ENCODE measurements at regions not wholly inside any gene's neighbourhood (a gene's known extent, or its start where the extent isn't known, plus 50 kb on each side); places are given as distances from the start of the nearest gene placed in this dataset.

DNA sequence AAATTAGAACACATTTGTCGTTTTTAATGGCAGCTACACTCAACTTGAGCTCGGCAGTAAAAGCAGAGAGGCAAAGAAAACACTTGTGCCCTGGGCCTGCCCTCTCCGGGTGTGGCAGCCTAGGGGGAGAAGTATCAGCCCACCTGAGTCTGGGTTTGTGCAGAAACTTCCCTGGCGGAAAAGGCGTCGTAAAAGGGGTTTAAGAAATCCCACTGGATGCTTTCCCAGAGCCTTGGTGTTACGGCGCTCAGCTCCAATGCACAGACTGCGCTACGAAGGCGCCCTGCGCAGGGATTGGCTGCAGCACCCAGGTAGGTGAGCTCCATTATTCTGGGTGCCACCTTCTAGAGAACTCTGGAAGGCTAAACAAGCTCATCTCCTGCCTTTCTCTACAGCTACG is 461.5 kb upstream of the NR2F2 start:
- Histone ChIP-seq H3K27me3 (replicated peaks; ENCODE audit: control insufficient read depth, insufficient read depth, low read length) (no peaks in the 10 kb centered on the region), H3K4me1 (ENCODE audit: control insufficient read depth, insufficient read depth, low read length) (peaks cover 6% of the 10 kb centered on the region), H3K4me3 (ENCODE audit: low read length) (no peak overlapping the region), H3K9ac (ENCODE audit: low read length) (no peak overlapping the region), H3K9me3 (ENCODE audit: control insufficient read depth, low read length) (no peaks in the 10 kb centered on the region), H3K36me3 (ENCODE audit: control insufficient read depth, insufficient read depth, low read length, severe bottlenecking) (no peaks in the 10 kb centered on the region)
- no peak for DNase-seq (ENCODE audit: low read depth)

DNA sequence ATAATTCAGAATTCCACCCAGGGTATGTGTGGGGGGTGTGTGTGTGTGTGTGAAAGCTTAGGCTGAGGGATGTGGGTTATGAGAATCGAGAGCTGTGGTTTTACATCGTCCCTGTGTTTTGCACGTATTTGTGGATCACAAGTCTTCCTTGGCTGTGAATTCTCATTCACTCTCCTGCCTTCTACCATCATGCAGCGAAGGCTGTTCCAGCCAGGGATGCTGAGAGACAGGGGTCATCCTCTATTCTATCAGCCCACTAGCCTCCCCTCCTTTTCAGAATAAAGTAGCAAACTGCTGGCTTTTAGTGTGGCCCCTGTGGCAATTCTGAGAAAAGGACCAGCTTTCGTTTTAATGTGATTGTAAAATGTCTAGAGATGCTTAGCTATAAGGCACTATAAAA is 460.6 kb upstream of the NR2F2 start:
- H3K4me3 ChIP-seq (ENCODE audit: low read length) = no peak overlapping the region
- no peak for DNase-seq (ENCODE audit: low read depth)
- H3K27me3 ChIP-seq (replicated peaks; ENCODE audit: control insufficient read depth, insufficient read depth, low read length) = no peaks in the 10 kb centered on the region
- H3K36me3 ChIP-seq (ENCODE audit: control insufficient read depth, insufficient read depth, low read length, severe bottlenecking) = no peaks in the 10 kb centered on the region
- H3K9ac ChIP-seq (ENCODE audit: low read length) = no peak overlapping the region
- no peaks in the 10 kb centered on the region for H3K9me3 ChIP-seq (ENCODE audit: control insufficient read depth, low read length)
- H3K4me1 ChIP-seq (ENCODE audit: control insufficient read depth, insufficient read depth, low read length) = peaks cover 13% of the 10 kb centered on the region

DNA sequence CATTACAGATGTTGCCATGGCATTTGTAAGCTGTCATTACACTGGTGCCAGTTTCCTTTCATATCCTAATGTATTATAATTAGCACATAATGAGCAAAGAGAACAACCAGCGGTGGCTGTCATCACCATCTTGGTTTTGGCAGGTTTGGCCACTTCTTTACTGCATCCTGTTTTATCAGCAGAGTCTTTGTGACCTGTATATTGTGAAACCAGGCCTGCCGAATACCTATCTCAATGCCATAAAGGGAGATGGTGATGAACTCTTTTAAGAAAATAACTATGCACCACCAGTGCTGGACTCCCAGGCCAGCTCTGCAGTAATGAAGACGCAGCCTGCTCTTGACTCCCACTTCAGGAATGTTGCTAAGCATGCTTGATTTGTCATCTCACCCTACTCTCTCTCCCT is 458.1 kb upstream of the NR2F2 start:
- Histone ChIP-seq H3K4me1 (ENCODE audit: control insufficient read depth, insufficient read depth, low read length) (peaks cover 15% of the 10 kb centered on the region), H3K9ac (ENCODE audit: low read length) (no peak overlapping the region), H3K27me3 (replicated peaks; ENCODE audit: control insufficient read depth, insufficient read depth, low read length) (no peaks in the 10 kb centered on the region), H3K4me3 (ENCODE audit: low read length) (no peak overlapping the region), H3K9me3 (ENCODE audit: control insufficient read depth, low read length) (no peaks in the 10 kb centered on the region), H3K36me3 (ENCODE audit: control insufficient read depth, insufficient read depth, low read length, severe bottlenecking) (no peaks in the 10 kb centered on the region)
- peak; percentile 49 for DNase-seq (ENCODE audit: low read depth)

DNA sequence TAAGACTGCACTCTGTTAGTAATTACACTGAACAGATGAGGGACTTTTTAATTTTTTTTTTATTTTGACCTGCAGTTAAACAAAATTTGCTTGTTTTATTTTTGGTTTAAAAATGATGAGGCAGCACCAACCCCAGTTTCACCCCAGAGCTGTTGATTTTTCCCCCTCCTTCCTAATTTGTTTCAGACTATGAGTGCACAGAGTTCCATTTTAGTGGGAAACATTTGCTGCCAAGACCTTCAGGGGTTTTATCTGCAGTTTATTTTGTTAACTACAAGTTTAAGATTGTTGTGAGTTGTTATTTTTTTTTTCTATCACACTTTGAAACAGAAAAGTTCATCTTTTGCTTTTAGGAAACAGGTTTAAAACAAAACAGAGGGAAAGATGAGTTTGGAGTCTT is 455.9 kb upstream of the NR2F2 start:
- no peaks in the 10 kb centered on the region for H3K36me3 ChIP-seq (ENCODE audit: control insufficient read depth, insufficient read depth, low read length, severe bottlenecking)
- H3K9me3 ChIP-seq (ENCODE audit: control insufficient read depth, low read length) = no peaks in the 10 kb centered on the region
- peaks cover 22% of the 10 kb centered on the region for H3K4me1 ChIP-seq (ENCODE audit: control insufficient read depth, insufficient read depth, low read length)
- H3K9ac ChIP-seq (ENCODE audit: low read length) = no peak overlapping the region
- peak; percentile 48 for DNase-seq (ENCODE audit: low read depth)
- H3K4me3 ChIP-seq (ENCODE audit: low read length) = no peak overlapping the region
- no peaks in the 10 kb centered on the region for H3K27me3 ChIP-seq (replicated peaks; ENCODE audit: control insufficient read depth, insufficient read depth, low read length)

DNA sequence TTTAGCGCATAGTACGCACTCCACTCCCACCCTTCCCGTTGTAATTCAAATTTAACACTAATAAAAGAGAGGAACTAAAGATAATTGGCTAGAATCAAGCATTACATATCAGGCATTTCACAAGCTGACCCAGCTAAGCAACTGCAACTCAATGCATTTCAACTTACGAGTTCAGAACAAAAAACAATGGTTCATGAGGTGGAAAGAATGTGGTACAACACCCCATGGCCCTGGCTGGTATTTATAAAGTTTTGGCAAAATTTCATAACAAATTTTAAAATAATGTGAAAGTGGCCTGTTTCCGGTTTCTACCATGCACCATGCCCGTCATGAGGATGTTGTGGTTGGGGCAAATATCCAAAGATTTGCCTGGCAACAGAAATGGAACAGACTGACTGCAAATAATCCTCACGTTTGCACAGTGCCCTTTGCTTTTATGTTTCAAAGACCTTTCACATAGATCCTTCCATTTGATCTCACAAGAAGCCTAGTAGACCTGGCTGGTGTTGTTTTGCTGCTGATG is 455.3 kb upstream of the NR2F2 start:
- DNase-seq (ENCODE audit: low read depth) = peak; percentile 83
- Histone ChIP-seq H3K9me3 (ENCODE audit: control insufficient read depth, low read length) (no peaks in the 10 kb centered on the region), H3K27me3 (replicated peaks; ENCODE audit: control insufficient read depth, insufficient read depth, low read length) (no peaks in the 10 kb centered on the region), H3K4me3 (ENCODE audit: low read length) (no peak overlapping the region), H3K4me1 (ENCODE audit: control insufficient read depth, insufficient read depth, low read length) (peaks cover 22% of the 10 kb centered on the region), H3K36me3 (ENCODE audit: control insufficient read depth, insufficient read depth, low read length, severe bottlenecking) (no peaks in the 10 kb centered on the region), H3K9ac (ENCODE audit: low read length) (no peak overlapping the region)

DNA sequence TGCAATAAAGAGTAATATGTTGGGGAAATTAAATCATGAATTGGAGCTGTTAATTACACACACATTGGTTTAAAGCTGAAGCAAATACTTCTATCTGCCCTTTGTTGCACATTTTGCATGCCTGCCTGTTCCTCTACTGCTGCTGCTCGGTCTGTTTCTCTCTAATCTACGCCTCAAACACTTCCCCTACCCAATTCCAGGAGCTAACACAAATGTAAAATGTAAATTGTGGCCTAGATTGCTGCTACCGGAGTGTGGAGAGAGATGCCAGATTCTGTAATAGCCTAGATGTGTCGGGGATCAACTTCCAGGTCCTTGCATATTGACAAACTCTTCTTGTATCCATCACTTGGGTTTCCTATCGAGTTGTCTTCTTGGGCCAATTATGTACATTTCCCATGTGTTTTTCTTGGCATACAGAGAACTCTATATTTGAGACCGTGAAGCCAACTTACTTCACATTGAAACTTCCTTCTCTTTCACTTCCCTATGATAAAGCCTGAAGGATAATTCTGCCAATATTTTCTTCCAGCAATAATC is 450.4 kb upstream of the NR2F2 start:
- Histone ChIP-seq H3K36me3 (ENCODE audit: control insufficient read depth, insufficient read depth, low read length, severe bottlenecking) (no peaks in the 10 kb centered on the region), H3K9me3 (ENCODE audit: control insufficient read depth, low read length) (no peaks in the 10 kb centered on the region), H3K4me3 (ENCODE audit: low read length) (no peak overlapping the region), H3K27me3 (replicated peaks; ENCODE audit: control insufficient read depth, insufficient read depth, low read length) (no peaks in the 10 kb centered on the region), H3K9ac (ENCODE audit: low read length) (no peak overlapping the region), H3K4me1 (ENCODE audit: control insufficient read depth, insufficient read depth, low read length) (peaks cover 14% of the 10 kb centered on the region)
- DNase-seq (ENCODE audit: low read depth) = no peak

DNA sequence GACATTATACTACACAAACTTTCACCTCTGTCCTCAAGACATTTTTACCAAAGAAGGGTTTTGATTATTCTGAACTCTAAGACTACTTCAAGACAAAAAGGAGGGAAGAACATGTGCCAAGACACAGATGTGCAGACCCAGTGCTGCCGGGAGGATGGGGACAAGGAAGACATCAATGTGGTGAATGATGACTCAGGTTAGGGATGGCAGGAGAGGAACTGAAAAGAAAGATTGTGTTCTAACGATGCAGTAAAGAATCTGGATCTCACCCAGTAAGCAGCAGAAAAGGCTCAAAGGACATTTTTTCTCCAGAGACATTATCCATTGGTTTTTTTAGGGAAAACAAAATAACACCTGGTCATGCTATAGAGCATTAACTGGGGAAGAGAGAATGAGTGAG is 449.9 kb upstream of the NR2F2 start:
- H3K4me1 ChIP-seq (ENCODE audit: control insufficient read depth, insufficient read depth, low read length) = peaks cover 10% of the 10 kb centered on the region
- no peaks in the 10 kb centered on the region for H3K9me3 ChIP-seq (ENCODE audit: control insufficient read depth, low read length)
- H3K36me3 ChIP-seq (ENCODE audit: control insufficient read depth, insufficient read depth, low read length, severe bottlenecking) = no peaks in the 10 kb centered on the region
- no peak for DNase-seq (ENCODE audit: low read depth)
- no peaks in the 10 kb centered on the region for H3K27me3 ChIP-seq (replicated peaks; ENCODE audit: control insufficient read depth, insufficient read depth, low read length)
- H3K4me3 ChIP-seq (ENCODE audit: low read length) = no peak overlapping the region
- no peak overlapping the region for H3K9ac ChIP-seq (ENCODE audit: low read length)

DNA sequence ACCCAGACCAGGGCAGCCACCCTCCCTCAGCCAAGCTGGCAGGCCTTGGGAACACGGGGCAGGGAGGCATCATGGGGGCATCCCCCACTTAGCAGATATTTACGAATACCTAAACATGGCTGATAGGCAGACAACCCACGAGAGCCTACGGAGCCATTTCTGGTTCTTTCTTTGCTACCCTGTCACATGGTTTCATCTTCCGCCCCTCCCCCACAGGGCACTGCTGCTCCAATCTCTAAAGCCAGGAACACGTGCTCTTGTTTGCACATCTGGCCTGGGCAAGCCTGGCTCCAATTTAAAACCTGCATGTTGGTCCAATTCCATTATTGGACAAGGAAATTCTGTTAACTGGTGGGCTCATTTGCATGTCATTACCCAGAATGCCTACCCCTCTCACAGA is 447.4 kb upstream of the NR2F2 start:
- Histone ChIP-seq H3K4me1 (ENCODE audit: control insufficient read depth, insufficient read depth, low read length) (peaks cover 12% of the 10 kb centered on the region), H3K9me3 (ENCODE audit: control insufficient read depth, low read length) (no peaks in the 10 kb centered on the region), H3K27me3 (replicated peaks; ENCODE audit: control insufficient read depth, insufficient read depth, low read length) (no peaks in the 10 kb centered on the region), H3K4me3 (ENCODE audit: low read length) (no peak overlapping the region), H3K9ac (ENCODE audit: low read length) (no peak overlapping the region), H3K36me3 (ENCODE audit: control insufficient read depth, insufficient read depth, low read length, severe bottlenecking) (no peaks in the 10 kb centered on the region)
- DNase-seq (ENCODE audit: low read depth) = no peak

DNA sequence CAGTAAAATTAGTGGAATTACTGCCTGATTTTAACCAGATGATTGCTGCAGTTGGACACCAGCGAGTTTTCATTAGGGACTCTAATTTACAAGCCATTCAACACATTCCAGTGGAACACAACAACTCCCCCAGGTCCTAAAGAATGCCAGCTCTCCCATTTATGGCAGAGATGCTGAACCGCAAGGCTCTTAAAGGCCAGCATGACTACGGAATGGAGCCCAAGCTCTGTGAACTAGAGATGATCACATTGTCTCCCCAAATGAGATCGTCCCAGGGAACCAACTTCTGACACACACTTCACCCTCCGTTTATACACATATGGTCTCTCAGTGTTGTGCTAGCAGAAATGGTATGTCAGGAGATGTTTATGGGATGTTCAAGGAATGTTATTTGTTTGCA is 446.2 kb upstream of the NR2F2 start:
- peaks cover 12% of the 10 kb centered on the region for H3K4me1 ChIP-seq (ENCODE audit: control insufficient read depth, insufficient read depth, low read length)
- no peaks in the 10 kb centered on the region for H3K9me3 ChIP-seq (ENCODE audit: control insufficient read depth, low read length)
- H3K4me3 ChIP-seq (ENCODE audit: low read length) = no peak overlapping the region
- no peak overlapping the region for H3K9ac ChIP-seq (ENCODE audit: low read length)
- H3K36me3 ChIP-seq (ENCODE audit: control insufficient read depth, insufficient read depth, low read length, severe bottlenecking) = no peaks in the 10 kb centered on the region
- no peaks in the 10 kb centered on the region for H3K27me3 ChIP-seq (replicated peaks; ENCODE audit: control insufficient read depth, insufficient read depth, low read length)
- DNase-seq (ENCODE audit: low read depth) = no peak

DNA sequence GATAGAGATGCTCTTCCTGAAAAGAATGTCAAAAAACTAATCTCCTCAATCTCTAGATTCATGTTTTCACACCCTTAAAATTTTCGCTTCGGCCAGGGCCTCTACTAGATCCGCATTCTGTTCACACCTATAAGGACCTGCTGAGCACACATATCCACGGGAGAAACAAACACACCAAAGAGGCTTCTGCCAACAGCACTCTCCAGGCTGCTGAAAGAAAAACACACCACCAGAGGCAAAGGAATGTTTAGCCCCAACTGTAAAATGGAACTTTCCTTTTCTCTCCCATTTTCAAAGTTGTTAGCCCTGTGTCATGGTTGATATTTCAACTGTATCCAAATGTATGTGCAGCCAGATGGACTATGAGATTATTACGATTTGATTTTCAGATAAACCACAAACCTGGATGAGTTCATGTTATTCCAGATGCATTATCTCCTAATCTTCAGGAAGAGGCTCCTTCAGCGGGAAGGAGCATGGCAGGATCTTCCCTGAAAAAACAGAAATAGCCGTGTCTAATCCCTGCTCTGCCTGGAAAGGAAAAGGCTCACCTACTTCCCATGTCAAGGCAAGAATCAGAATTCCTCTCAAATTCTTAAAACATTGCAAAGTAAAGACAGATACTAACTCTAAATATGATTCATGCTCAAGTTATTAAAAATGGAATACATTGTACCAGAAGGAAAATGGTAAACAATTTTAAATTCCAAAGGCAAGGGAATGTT is 442.7 kb upstream of the NR2F2 start:
- DNase-seq (ENCODE audit: low read depth) = peak; percentile 53
- H3K4me3 ChIP-seq (ENCODE audit: low read length) = no peak overlapping the region
- peaks cover 12% of the 10 kb centered on the region for H3K4me1 ChIP-seq (ENCODE audit: control insufficient read depth, insufficient read depth, low read length)

DNA sequence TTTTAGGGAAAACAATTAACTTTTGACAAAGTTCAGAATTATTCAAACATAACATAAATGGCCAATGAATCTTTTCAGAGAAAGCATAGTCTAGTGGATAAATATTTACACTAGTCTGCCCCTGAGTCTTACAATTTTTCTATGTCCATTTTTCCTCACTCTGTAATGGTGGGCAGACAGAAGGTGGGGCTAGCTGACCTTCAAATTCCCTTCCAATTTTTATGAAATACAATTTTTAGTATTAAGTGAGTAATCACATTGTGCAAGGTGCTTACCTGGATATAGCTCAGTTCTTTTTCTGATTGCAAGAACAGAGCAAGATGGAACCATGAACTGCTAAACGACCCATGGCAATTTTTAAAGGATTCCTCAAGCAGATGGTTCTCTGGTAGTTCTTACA is 441.7 kb upstream of the NR2F2 start:
- Histone ChIP-seq H3K36me3 (ENCODE audit: control insufficient read depth, insufficient read depth, low read length, severe bottlenecking) (no peaks in the 10 kb centered on the region), H3K4me3 (ENCODE audit: low read length) (no peak overlapping the region), H3K9ac (ENCODE audit: low read length) (no peak overlapping the region), H3K9me3 (ENCODE audit: control insufficient read depth, low read length) (no peaks in the 10 kb centered on the region), H3K4me1 (ENCODE audit: control insufficient read depth, insufficient read depth, low read length) (peaks cover 12% of the 10 kb centered on the region), H3K27me3 (replicated peaks; ENCODE audit: control insufficient read depth, insufficient read depth, low read length) (no peaks in the 10 kb centered on the region)
- no peak for DNase-seq (ENCODE audit: low read depth)

More for the DNA sequence above, 442.7 kb upstream of the NR2F2 start:
- no peaks in the 10 kb centered on the region for H3K9me3 ChIP-seq (ENCODE audit: control insufficient read depth, low read length)
- no peaks in the 10 kb centered on the region for H3K27me3 ChIP-seq (replicated peaks; ENCODE audit: control insufficient read depth, insufficient read depth, low read length)
- H3K9ac ChIP-seq (ENCODE audit: low read length) = no peak overlapping the region
- no peaks in the 10 kb centered on the region for H3K36me3 ChIP-seq (ENCODE audit: control insufficient read depth, insufficient read depth, low read length, severe bottlenecking)

Data from adipocyte (in vitro differentiated cells).